ENCODE measurements at regions not wholly inside any gene's neighbourhood (a gene's known extent, or its start where the extent isn't known, plus 50 kb on each side); places are given as distances from the start of the nearest gene placed in this dataset.
"Not testable (repeated sequence)": the region's sequence is repeated elsewhere in the genome, so short reads cannot be mapped to it uniquely, and the experiment has no call there.

- not testable (repeated sequence) for TF ChIP-seq CTCF, POLR2A (IDR thresholded peaks at IDR 0.05)
Observed at GRCh38 chr15:24324096-24324495, 351.5 kb upstream of the NPAP1 start.
